ENCODE measurements at regions not wholly inside any gene's neighbourhood (a gene's known extent, or its start where the extent isn't known, plus 50 kb on each side); places are given as distances from the start of the nearest gene placed in this dataset.

- no peak for DNase-seq (ENCODE audit: low read depth)
- no peak for TF ChIP-seq CTCF (IDR thresholded peaks at IDR 0.05; ENCODE audit: insufficient read depth, low read length, poor library complexity, severe bottlenecking)
- Histone ChIP-seq H3K4me3 (ENCODE audit: low read depth, low read length) (no peak overlapping the region), H3K27me3 (ENCODE audit: control insufficient read depth, insufficient read depth, low read length) (no peaks in the 10 kb centered on the region), H3K36me3 (ENCODE audit: control insufficient read depth, insufficient read depth, low read length) (no peaks in the 10 kb centered on the region)
These were observed 298.9 kb upstream of the TRIB2 start for GRCh38 chr2:12417786-12418185.

GRCh38 chr2:12419803-12420202 is 296.9 kb upstream of the TRIB2 start:
- H3K27me3 ChIP-seq (ENCODE audit: control insufficient read depth, insufficient read depth, low read length): no peaks in the 10 kb centered on the region
- H3K4me3 ChIP-seq (ENCODE audit: low read depth, low read length): no peak overlapping the region
- no peaks in the 10 kb centered on the region for H3K36me3 ChIP-seq (ENCODE audit: control insufficient read depth, insufficient read depth, low read length)
- no peak for DNase-seq (ENCODE audit: low read depth)
- TF ChIP-seq CTCF (IDR thresholded peaks at IDR 0.05; ENCODE audit: insufficient read depth, low read length, poor library complexity, severe bottlenecking): no peak

- no peak for DNase-seq (ENCODE audit: low read depth)
- no peaks in the 10 kb centered on the region for H3K36me3 ChIP-seq (ENCODE audit: control insufficient read depth, insufficient read depth, low read length)
- no peak for TF ChIP-seq CTCF (IDR thresholded peaks at IDR 0.05; ENCODE audit: insufficient read depth, low read length, poor library complexity, severe bottlenecking)
- H3K4me3 ChIP-seq (ENCODE audit: low read depth, low read length): no peak overlapping the region
- no peaks in the 10 kb centered on the region for H3K27me3 ChIP-seq (ENCODE audit: control insufficient read depth, insufficient read depth, low read length)
These were observed 295.7 kb upstream of the TRIB2 start for GRCh38 chr2:12421046-12421445.

GRCh38 chr2:12424219-12424618 is 292.5 kb upstream of the TRIB2 start:
- no peak for TF ChIP-seq CTCF (IDR thresholded peaks at IDR 0.05; ENCODE audit: insufficient read depth, low read length, poor library complexity, severe bottlenecking)
- H3K36me3 ChIP-seq (ENCODE audit: control insufficient read depth, insufficient read depth, low read length): no peaks in the 10 kb centered on the region
- no peak for DNase-seq (ENCODE audit: low read depth)

GRCh38 chr2:12424809-12425208 is 291.9 kb upstream of the TRIB2 start:
- no peak for TF ChIP-seq CTCF (IDR thresholded peaks at IDR 0.05; ENCODE audit: insufficient read depth, low read length, poor library complexity, severe bottlenecking)
- DNase-seq (ENCODE audit: low read depth): no peak
- Histone ChIP-seq H3K4me3 (ENCODE audit: low read depth, low read length) (no peak overlapping the region), H3K27me3 (ENCODE audit: control insufficient read depth, insufficient read depth, low read length) (no peaks in the 10 kb centered on the region), H3K36me3 (ENCODE audit: control insufficient read depth, insufficient read depth, low read length) (no peaks in the 10 kb centered on the region)

More at GRCh38 chr2:12424219-12424618, 292.5 kb upstream of the TRIB2 start:
- H3K27me3 ChIP-seq (ENCODE audit: control insufficient read depth, insufficient read depth, low read length): no peaks in the 10 kb centered on the region
- no peak overlapping the region for H3K4me3 ChIP-seq (ENCODE audit: low read depth, low read length)

GRCh38 chr2:12428324-12428723 is 288.4 kb upstream of the TRIB2 start:
- Histone ChIP-seq H3K36me3 (ENCODE audit: control insufficient read depth, insufficient read depth, low read length) (no peaks in the 10 kb centered on the region), H3K4me3 (ENCODE audit: low read depth, low read length) (no peak overlapping the region), H3K27me3 (ENCODE audit: control insufficient read depth, insufficient read depth, low read length) (no peaks in the 10 kb centered on the region)
- TF ChIP-seq CTCF (IDR thresholded peaks at IDR 0.05; ENCODE audit: insufficient read depth, low read length, poor library complexity, severe bottlenecking): no peak
- no peak for DNase-seq (ENCODE audit: low read depth)
